ENCODE measurements at regions not wholly inside any gene's neighbourhood (a gene's known extent, or its start where the extent isn't known, plus 50 kb on each side); places are given as distances from the start of the nearest gene placed in this dataset.

DNA sequence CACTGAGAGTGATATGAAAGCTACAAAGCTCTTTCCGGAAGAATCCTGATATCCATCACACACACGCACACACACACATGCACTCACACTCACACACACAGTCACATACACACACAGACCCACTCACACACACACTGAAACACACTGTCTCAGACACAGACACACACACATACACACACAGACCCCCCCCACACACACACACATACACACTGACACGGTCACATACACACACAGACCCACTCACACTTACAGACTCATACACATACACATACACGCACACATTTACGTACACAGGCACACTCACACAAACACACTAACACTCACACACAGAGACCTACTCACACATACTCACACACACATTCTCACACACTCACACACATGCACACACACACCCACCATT lies 58.6 kb downstream of the LIG4 start:
- no peak for DNase-seq (ENCODE audit: extremely low read depth, insufficient read length)
- Histone ChIP-seq H3K27me3 (replicated peaks; ENCODE audit: control insufficient read depth, insufficient read depth, low read length) (no peaks in the 10 kb centered on the region), H3K4me3 (replicated peaks; ENCODE audit: low read depth, low read length) (no peak overlapping the region), H3K36me3 (ENCODE audit: control insufficient read depth, insufficient read depth, low read length) (no peaks in the 10 kb centered on the region)
- TF ChIP-seq, protein P1, sequence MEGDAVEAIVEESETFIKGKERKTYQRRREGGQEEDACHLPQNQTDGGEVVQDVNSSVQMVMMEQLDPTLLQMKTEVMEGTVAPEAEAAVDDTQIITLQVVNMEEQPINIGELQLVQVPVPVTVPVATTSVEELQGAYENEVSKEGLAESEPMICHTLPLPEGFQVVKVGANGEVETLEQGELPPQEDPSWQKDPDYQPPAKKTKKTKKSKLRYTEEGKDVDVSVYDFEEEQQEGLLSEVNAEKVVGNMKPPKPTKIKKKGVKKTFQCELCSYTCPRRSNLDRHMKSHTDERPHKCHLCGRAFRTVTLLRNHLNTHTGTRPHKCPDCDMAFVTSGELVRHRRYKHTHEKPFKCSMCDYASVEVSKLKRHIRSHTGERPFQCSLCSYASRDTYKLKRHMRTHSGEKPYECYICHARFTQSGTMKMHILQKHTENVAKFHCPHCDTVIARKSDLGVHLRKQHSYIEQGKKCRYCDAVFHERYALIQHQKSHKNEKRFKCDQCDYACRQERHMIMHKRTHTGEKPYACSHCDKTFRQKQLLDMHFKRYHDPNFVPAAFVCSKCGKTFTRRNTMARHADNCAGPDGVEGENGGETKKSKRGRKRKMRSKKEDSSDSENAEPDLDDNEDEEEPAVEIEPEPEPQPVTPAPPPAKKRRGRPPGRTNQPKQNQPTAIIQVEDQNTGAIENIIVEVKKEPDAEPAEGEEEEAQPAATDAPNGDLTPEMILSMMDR (IDR thresholded peaks at IDR 0.05; ENCODE audit: insufficient read depth, low read length, poor library complexity, severe bottlenecking): no peak

DNA sequence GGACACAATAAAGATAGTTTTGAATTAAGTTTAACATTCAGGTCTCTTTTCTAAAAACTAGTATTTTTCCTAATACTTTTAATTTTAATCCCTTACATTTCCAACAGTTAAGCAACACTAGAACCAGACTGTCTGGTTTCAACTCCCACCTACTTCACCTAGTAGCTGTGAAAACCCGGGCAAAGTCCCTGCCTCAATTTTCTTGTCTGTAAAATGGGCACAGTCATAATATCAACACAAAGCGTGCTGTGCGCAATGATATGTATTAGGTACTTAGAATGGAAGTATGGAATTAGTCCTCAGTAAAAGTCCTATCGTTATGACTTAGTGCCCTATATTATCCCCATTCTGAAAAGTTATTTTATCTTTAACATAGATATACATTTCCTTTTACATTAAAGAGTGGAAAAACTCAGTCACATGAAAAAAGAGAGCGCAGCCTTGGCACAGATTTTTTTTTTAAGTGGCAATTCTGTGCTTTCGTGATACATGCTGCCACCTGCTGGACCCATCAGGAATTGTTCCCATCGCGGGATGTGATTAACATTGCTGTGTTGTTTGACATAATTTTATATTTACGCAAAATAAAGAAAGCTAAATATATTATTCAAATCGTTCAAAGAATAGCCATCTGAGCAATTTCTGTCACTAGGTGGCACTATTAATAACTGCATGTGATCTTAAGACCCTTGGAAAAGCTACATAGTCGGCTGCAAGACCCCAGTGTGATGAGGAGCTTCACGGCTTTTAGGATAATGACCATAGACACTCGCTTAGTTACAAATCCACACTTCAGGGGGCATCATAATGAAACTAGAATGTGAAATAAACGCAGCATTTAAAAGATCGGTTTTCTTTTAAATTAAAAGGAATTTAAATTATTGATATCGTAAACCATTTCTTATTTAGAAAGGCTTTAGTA lies 59.9 kb downstream of the LIG4 start:
- Histone ChIP-seq H3K27me3 (replicated peaks; ENCODE audit: control insufficient read depth, insufficient read depth, low read length) (no peaks in the 10 kb centered on the region), H3K36me3 (ENCODE audit: control insufficient read depth, insufficient read depth, low read length) (no peaks in the 10 kb centered on the region), H3K4me3 (replicated peaks; ENCODE audit: low read depth, low read length) (no peak overlapping the region)
- TF ChIP-seq, protein P1 (IDR thresholded peaks at IDR 0.05; ENCODE audit: insufficient read depth, low read length, poor library complexity, severe bottlenecking): peak; percentile 88
- DNase-seq (ENCODE audit: extremely low read depth, insufficient read length): no peak

DNA sequence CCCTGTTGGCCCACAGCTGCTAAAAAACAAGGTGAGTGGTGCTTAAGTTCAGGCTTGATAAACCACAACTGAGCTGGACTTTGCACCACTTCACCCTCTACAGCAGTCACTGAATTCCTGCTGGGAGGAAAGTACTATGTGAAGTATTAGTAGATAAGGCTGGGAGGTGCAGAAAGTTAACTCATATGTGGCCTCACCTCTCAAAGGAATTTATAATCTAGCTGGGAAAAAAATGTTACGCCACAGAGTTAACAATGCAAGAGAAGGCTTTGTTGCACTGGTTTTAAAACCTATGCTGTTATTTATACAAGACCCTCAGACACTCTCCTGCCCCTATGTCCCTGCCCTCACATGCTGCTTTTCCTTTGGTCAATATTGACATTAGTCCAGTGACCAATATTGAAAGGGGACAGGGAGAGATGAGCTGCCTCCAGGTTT lies 60.9 kb downstream of the LIG4 start:
- Histone ChIP-seq H3K4me3 (replicated peaks; ENCODE audit: low read depth, low read length) (no peak overlapping the region), H3K36me3 (ENCODE audit: control insufficient read depth, insufficient read depth, low read length) (no peaks in the 10 kb centered on the region), H3K27me3 (replicated peaks; ENCODE audit: control insufficient read depth, insufficient read depth, low read length) (no peaks in the 10 kb centered on the region)
- no peak for DNase-seq (ENCODE audit: extremely low read depth, insufficient read length)
- TF ChIP-seq, protein P1 (IDR thresholded peaks at IDR 0.05; ENCODE audit: insufficient read depth, low read length, poor library complexity, severe bottlenecking): no peak

DNA sequence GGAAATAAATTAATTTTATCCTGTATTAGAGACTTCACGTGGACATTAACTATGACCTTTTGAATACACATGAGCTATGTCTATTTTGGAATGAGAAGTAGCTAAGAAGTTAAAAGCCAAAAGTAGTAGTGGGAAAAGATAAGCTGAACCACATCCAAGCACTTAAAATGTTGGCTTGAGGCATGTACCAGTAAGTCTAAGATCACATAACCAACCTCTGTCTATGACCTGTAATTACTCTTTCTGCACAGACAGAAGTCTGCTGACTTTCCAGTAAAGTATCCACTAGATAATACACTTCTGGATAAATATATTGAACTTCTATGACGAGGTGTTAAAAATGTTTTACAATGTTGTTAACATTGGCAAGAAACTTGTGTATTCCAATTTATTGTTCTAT lies 68.7 kb downstream of the LIG4 start:
- no peak for DNase-seq (ENCODE audit: extremely low read depth, insufficient read length)
- no peaks in the 10 kb centered on the region for H3K27me3 ChIP-seq (replicated peaks; ENCODE audit: control insufficient read depth, insufficient read depth, low read length)
- H3K36me3 ChIP-seq (ENCODE audit: control insufficient read depth, insufficient read depth, low read length): no peaks in the 10 kb centered on the region
- TF ChIP-seq, protein P1 (IDR thresholded peaks at IDR 0.05; ENCODE audit: insufficient read depth, low read length, poor library complexity, severe bottlenecking): no peak
- no peak overlapping the region for H3K4me3 ChIP-seq (replicated peaks; ENCODE audit: low read depth, low read length)

DNA sequence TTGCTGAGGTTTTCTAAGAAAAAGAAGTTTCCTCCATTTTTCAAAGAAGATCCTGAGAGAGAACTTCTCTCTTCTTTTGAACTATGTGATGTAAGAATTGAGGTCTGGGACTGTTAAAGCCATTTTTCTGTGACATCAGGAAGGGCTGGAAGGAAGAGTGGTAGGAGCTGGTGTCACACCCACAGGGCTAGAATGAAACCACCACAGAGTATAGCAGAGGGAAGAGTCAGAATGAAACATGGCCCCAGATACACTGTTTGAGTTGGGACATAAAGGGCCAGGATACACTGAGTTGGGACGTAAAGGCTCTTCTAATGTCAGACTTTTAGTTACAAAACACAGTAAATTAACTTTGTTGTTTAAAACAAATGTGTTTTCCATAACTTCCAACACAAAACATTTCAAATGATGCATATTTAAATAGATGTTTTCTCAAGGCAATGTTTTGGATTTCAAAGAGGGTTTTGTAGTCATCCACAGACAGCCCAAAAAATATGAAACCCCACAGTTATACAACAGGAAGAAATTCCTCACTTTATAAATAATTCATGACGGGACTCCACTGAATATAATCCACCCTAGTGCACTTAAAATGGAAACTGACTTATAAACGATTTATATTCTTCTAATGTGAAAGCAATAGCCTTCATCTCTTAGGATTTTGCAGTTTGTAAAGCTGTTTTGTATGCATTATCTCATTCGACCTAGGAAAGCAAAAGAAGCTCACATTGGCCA lies 72.5 kb downstream of the LIG4 start:
- TF ChIP-seq, protein P1 (IDR thresholded peaks at IDR 0.05; ENCODE audit: insufficient read depth, low read length, poor library complexity, severe bottlenecking): no peak

More for the DNA sequence above, 72.5 kb downstream of the LIG4 start:
- H3K27me3 ChIP-seq (replicated peaks; ENCODE audit: control insufficient read depth, insufficient read depth, low read length): no peaks in the 10 kb centered on the region
- DNase-seq (ENCODE audit: extremely low read depth, insufficient read length): no peak
- H3K36me3 ChIP-seq (ENCODE audit: control insufficient read depth, insufficient read depth, low read length): no peaks in the 10 kb centered on the region
- no peak overlapping the region for H3K4me3 ChIP-seq (replicated peaks; ENCODE audit: low read depth, low read length)
